NCI-H2227 (cell line): ENCODE measurements at regions not wholly inside any gene's neighbourhood (a gene's known extent, or its start where the extent isn't known, plus 50 kb on each side); places are given as distances from the start of the nearest gene placed in this dataset.
A peak's percentile ranks its signal among the peaks of the same experiment; 100 is the strongest.
"Not testable (repeated sequence)": the region's sequence is repeated elsewhere in the genome, so short reads cannot be mapped to it uniquely, and the experiment has no call there.

ENCODE experiments used
- DNase-seq: peaks from one replicate; lab custom pipeline; 2025; ENCODE audit not compliant: unreplicated experiment; lab: John Stamatoyannopoulos, UW

DNA sequence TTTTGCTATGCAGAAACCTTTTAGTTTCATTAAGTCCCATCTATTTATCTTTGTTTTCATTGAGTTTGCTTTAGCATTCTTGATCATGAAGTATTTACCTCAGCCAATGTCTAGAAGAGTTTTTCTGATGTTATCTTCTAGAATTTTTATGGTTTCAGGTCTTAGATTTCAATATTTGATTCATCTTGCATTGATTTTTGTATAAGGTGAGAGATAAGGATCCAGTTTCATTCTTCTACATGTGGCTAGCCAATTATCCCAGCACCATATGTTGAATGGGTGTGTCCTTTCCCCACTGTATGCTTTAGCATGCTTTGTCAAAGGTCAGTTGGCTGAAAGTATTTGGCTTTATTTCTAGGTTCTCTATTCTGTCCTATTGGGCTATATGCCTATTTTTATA, 395.2 kb downstream of the HGF start:
- not testable (repeated sequence) for DNase-seq

DNA sequence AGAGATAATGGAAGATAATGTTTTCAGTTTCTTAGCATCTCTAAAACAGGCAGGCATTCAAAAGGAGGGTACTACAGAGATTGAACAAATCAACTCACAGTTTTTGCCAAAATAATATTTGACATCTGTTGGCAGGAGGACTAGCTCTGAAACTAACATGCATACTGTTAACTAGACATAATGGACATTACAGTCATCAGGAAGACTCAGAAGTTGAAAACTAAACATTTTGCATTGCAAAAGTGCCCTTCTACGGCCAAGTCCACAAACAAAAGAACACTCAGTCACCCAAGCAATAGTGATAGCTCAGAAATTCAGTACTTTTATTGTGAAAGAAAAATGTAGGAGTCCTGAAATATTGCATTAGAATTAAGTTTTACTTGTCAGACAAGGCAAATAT, 399.0 kb downstream of the HGF start:
- no peak for DNase-seq

DNA sequence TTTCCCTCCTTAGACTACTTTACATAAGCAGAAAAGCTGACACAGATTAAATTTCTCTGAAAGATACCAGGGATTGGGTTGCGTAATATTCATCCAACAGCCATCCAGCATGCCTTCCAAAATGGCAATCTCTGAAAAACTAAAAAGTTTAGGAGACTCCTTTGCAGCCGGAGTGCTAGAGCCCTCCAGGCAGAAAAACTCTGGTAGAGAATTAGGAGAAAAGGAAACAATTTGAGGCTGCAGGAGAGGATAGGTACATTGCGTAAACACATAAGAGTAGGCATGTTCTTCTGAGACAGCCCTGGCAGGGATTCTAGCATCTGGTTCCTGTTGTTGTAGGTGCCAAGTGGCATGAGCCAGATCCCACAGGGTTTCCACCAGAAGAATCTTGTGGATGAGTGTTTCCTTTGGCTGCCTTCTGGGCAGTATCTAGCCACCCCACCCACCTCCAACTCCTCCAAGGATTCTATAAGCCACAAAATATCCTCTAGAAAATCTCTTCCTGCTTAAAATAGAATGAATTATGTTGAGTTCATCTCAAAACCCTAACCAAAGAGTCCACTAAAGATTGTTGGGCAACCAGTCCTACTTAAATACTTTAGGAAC, 402.4 kb downstream of the HGF start:
- DNase-seq = no peak

DNA sequence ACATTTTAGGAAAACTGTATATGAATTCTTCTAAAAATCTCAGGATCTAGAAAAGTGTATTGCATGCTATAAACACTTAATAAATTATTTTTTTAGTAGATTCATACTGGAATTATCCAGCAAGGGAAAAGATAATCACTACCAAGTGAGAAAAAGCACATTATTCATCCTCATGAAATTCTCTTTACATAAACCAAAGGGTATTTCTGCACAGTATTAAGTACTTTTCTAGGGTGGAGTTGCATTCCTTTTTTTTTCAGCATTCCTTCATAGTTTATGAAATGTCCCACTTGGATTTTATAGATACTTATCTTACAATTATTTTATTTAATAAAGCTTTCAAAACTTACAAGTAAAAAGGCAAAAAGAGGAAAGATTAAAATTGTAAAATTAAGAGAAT, 403.3 kb downstream of the HGF start:
- DNase-seq = no peak

DNA sequence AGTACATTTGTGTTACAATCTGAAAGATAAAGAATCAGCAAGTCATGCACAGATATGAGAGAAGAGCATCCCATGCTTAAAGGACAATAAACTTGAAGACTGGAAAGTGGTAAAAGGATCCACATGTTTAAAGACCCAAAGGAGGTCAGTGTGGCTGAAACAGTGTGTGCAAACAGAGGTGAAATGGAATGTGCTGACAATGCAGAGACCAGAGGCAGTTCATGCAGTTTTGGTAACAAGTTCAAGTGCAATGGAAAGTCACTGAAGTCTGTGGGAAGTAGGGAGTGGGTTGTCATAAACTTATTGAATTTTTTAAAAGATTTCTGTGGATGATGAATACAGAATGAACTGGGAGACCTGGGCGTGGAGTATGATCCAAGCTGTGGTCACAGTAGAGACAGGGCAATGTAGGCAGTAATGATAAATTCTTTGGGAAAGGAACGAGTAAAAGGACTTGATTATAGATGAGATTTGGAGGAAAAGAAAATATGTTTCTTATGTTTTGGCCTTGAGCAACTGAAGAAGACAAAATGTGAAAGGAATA, 408.0 kb downstream of the HGF start:
- no peak for DNase-seq

DNA sequence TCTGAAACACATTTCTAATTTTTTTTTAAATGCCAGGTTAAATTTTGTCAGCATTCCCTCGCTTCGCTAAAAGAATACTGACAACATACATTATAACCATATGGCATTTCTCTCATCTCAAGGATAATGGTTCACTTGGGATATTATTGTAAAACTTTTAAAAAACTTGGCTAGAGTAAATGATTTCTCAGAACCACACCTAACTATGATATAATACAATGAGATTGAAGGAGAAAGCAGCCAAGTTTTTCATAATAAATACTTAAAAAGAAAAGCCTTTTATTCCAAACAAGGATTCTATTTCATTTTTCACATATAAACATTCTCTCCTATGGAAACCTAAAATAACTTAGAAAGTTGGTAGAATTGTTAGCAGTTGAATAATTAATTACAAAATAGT, 413.9 kb downstream of the HGF start:
- DNase-seq = no peak

- DNase-seq = no peak
Observed at GRCh38 chr7:81349044-81349443, 420.8 kb downstream of the HGF start.

DNA sequence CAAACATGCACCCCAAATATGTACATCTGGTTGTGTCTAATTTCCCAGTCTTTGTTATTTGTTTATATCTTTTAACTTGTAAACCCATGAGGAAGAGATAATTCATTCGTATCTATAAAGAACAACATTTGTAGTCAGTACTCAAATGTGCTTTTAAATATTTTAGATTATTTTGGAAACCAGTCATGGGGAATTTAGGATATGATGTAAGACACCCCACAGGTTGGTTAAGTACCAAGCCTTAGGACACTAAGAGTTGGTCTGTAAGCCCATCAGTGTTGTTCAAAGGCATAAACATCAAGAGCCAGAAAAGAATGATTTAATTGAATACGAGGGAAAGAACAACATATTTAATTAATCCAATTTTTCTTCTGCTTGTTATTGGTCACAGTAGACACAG, 421.1 kb upstream of the SEMA3C start:
- no peak for DNase-seq

- DNase-seq = no peak
Observed at GRCh38 chr7:81333536-81333935, 414.7 kb upstream of the SEMA3C start.

- no peak for DNase-seq
Observed at GRCh38 chr7:81333004-81333403, 414.2 kb upstream of the SEMA3C start.

DNA sequence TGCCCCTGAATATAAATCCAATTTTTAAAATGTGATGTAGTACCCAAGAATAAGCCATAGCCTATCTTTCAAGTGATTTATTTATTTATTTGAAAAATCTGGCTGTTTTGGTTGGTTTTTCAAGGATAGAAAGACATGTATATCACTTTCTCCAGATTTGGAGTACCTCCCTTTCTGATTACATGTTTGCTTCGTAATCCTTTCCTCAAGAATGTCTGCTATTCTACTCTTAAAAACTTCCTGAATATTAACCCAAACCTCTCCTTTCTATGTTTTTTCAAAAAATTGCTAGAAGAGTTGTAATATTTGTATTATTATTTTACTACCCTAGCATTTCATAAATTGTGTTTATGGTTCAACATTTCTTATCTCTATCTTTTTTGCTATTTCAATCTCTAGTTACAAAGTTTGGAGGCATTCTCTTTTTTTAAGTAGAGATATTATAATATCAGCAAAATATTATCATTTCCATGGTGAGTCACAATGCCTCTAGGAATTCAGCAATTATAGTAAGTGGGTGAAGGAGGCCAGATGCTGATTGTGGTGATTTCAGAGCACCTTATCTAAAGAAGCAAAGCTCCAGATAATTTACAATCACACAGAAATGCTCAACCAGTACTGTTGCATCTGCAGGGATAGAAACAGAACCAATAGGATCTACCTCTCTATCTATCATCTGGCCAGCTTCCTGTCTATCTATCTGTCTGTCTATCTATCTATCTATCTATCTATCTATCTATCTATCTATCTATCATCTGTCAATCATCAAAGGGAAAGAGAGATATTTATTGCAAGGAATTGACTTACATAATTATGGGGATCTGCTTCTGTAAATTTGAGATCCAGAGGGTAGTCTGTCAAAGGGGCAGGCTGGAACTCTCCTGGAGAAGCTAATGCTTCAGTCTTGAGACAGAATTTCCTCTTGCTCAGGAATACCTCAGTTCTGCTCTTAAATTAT, 412.5 kb upstream of the SEMA3C start:
- DNase-seq = no peak

DNA sequence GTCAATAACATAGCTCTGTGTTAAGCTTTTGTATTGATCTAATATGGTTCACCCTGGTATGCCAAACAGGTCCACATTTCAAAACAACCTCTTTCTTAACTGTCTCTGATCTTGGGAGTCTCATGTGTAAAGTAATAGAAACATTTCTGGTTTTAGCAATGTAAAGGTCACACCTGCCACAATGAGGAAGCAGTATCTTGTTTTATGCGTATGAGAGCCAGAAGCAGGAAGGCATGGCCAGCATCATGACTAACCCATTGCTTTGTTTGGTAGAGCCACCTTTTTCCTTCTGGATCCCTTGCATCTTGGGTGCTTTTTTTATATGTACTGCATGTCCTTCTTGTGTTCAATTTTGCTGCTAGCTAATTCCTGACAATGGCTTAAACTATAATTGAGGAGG, 411.3 kb upstream of the SEMA3C start:
- DNase-seq = no peak

GRCh38 chr7:81327468-81328266, 408.8 kb upstream of the SEMA3C start:
- DNase-seq = no peak

DNA sequence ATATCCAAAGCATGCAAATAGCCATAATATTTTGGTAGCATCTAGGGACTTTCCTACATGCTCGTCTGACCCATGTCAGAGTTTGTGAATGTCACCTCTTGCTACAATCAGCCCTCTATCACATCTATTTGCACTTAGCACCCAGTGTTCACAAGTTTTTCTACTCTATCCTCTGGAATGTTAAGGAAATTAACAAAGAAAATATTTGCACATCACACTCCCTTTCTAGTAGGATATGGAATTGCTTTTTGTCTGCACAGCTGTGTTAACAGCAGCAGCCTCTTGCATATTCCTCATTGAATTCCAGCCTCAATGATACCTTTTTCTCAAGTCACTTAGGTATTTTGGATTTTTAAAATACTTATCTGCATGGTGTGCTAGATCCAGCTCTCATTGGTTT, 403.1 kb upstream of the SEMA3C start:
- no peak for DNase-seq

DNA sequence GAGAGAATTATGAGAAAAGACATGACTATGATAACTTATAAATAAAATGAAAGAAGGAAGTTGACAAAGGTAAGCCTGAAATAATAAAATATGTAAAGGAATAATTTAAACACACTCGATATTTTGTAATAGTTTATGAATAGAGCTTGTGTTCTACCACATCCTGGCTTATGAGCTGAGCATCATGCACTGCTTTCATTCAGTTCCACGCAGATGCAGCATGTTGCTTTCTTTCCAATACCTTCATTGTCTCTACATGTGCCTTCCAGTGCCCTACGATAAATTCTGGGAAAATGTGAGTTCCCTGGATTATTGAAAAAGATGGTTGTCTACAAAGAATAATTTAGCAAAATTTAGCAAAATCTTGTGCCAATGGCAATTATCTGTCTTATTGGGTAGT, 398.9 kb upstream of the SEMA3C start:
- DNase-seq = no peak

DNA sequence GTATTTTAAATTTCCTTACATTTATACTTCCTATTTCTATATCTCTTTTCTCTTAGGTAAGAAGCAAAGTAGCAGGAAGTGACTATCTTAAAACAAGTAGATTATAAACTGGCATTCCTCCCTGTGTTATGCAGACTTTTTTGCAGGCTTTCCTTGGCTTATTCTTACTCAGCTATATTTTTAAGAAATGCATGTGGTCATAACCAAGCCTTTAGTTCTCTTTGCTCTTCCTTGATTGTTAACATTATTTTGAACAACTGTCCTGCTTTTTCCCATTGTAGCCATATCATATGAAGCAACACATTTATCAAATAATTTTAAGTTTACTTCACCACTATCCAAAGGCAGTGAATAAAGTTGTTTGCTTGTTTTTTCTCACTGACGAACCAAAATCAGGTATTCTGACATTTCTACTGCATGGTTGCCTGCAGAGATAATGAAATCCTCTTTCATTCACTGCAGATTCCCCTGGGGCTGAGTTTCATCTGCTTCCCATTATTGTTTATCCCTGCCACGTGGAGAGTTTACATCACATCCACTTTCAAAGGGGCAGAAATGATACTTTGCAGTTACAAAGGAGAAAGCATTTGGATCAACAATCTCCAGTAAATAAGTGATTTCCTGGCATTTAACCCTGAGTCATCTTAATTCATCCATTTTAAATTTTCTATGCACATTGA, 389.9 kb upstream of the SEMA3C start:
- peak; percentile 5 for DNase-seq

DNA sequence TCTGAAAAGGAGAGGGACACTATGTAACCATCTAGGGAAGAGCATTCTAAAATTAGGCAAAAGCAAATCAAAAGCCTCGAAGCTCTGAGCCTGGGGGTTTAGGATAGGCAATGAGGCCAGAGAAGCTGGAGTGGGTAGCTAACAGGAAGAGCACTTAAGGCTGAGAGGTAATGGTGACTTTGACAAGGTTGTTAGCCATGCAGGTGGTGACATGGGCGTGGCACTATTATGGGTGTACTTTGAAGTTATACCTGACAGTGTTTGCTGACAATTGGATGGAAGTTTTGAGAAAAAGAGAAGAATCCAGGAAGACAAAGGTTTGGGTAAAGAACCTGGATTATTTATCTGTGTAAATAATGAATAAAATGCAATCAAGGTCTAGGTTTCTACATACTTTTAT, 383.0 kb upstream of the SEMA3C start:
- DNase-seq = no peak

DNA sequence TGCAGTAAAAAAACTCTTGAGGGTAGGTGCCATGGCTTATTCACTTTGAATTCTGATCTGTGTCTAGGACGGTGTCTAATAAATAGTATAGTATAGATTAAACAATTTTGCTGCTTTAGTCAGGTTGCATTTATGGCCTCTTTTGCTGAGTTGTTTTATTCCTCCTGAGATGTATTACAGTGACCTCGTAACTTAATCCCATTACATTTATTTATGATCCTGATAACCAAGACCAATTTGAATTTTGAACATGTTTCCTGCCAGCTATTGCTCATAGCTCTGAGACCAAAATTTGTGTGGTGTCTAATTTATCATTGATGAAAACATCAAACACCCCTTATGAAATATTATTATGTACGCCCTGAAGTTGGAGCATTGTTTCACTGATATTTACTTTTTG, 381.9 kb upstream of the SEMA3C start:
- DNase-seq = no peak

GRCh38 chr7:81299711-81300110, 380.9 kb upstream of the SEMA3C start:
- no peak for DNase-seq

DNA sequence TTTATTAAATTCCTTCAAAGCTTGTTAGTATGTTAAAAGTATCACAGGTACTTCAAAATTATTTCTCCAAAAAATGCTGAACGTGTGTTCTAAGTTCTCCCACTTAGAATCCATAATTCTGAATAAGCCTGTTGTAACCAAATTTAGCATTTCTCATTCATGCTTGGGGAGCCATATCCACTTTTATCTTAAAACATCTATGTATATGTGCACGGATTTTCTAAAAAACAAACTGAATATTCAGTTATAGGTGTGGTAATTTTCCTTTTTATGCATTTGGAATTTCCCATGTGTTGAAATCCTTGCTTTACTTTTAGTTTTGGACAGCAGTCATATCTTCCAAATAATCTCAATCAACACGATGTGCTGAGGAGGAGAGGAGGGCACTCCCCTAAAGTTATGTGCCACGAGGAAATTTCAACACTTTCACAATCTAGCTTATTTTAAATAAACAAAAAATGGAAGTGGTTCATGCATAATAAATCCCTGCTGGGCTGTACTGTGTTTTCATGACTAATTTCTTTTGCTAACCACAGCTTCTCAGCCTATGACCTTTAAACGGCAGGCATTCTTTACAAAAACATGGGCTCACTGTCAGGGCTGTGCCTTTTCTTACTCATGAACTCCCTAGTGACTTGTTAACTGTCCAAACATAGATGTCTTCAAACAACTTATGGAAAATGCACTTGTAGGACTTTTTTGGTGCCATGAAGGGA, 380.3 kb upstream of the SEMA3C start:
- no peak for DNase-seq
